MM.1S (cell line): ENCODE measurements at regions not wholly inside any gene's neighbourhood (a gene's known extent, or its start where the extent isn't known, plus 50 kb on each side); places are given as distances from the start of the nearest gene placed in this dataset.

ENCODE experiments used
- EZH2 ChIP-seq: fragments of 300-600 bp; sonication (generic); optimal IDR thresholded peaks from 2 replicates; pipeline ENCODE3; 2017; ENCODE audit warnings: low read depth, mild to moderate bottlenecking, antibody characterized with exemption, low read length, mixed read lengths
- TF ChIP-seq, protein P1 (sequence below): fragments of 300-600 bp; sonication (generic); IDR thresholded peaks from 2 replicates; pipeline ENCODE4 v1.5.1; 2016; ENCODE audit warnings: antibody characterized with exemption, low read length, mixed read lengths

DNA sequence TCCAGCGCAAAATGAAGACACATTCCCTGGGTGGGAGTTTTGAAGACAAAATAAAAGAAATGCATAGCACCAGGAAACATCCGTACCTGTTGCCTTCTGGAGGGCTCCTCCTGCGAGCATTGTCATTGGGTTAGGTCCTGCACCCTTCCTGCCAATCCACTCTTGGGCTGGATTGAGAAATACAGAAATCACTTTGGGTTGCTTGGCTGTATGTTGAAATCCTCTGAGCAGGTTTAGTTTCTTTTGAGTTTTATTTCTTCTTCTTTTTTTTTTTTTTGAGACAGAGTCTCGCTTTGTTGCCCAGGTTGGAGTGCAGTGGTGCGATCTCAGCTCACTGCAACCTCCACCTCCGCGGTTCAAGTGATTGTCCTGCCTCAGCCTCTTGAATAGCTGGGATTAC lies 67.6 kb downstream of the ARF6 start:
- TF ChIP-seq, protein P1, sequence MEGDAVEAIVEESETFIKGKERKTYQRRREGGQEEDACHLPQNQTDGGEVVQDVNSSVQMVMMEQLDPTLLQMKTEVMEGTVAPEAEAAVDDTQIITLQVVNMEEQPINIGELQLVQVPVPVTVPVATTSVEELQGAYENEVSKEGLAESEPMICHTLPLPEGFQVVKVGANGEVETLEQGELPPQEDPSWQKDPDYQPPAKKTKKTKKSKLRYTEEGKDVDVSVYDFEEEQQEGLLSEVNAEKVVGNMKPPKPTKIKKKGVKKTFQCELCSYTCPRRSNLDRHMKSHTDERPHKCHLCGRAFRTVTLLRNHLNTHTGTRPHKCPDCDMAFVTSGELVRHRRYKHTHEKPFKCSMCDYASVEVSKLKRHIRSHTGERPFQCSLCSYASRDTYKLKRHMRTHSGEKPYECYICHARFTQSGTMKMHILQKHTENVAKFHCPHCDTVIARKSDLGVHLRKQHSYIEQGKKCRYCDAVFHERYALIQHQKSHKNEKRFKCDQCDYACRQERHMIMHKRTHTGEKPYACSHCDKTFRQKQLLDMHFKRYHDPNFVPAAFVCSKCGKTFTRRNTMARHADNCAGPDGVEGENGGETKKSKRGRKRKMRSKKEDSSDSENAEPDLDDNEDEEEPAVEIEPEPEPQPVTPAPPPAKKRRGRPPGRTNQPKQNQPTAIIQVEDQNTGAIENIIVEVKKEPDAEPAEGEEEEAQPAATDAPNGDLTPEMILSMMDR = no peak
- TF ChIP-seq EZH2 = no peak
